CD8-positive, alpha-beta memory T cell (primary cell): ENCODE measurements at regions not wholly inside any gene's neighbourhood (a gene's known extent, or its start where the extent isn't known, plus 50 kb on each side); places are given as distances from the start of the nearest gene placed in this dataset.

Experiments
- CTCF ChIA-PET: fragments of 350-600 bp; sonication (Branson Sonifier 250); formaldehyde crosslinking; loops from one replicate; lab custom pipeline; 2021; ENCODE audit warnings: antibody characterized with exemption; lab: Charles Lee
- POLR2A ChIA-PET: fragments of 350-600 bp; sonication (Branson Sonifier 250); formaldehyde crosslinking; loops from one replicate; lab custom pipeline; 2021; ENCODE audit warnings: antibody characterized with exemption; lab: Charles Lee
- DNase-seq, 5 donors: peaks; one replicate each; pipeline versions ENCODE4 v3.0.0 to v3.0.0-alpha.2; 2020 to 2022; ENCODE audit warnings: mixed read lengths in 1 of 5
- H3K27ac ChIP-seq: one replicate; pipeline ENCODE4 v1.7.0; 2013; ENCODE audit warnings: low read depth, mild to moderate bottlenecking, low read length, moderate library complexity
- H3K27me3 ChIP-seq: 2 replicates; pipeline ENCODE4 v1.7.0; 2013; ENCODE audit warnings: low read length, mild to moderate bottlenecking; ENCODE audit not compliant: insufficient read depth, poor library complexity, severe bottlenecking
- H3K36me3 ChIP-seq: 2 replicates; pipeline ENCODE4 v1.7.0; 2013; ENCODE audit warnings: mild to moderate bottlenecking, low read length, moderate library complexity; ENCODE audit not compliant: insufficient read depth
- H3K4me1 ChIP-seq: 2 replicates; pipeline ENCODE4 v1.7.0; 2013; ENCODE audit warnings: mild to moderate bottlenecking, low read length, moderate library complexity; ENCODE audit not compliant: insufficient read depth
- H3K4me3 ChIP-seq: 2 replicates; pipeline ENCODE4 v1.7.0; 2013; ENCODE audit warnings: mild to moderate bottlenecking, low read length
- H3K9me3 ChIP-seq: 2 replicates; pipeline ENCODE4 v1.7.0; 2013; ENCODE audit warnings: mild to moderate bottlenecking, low read length
- H3K27ac Mint-ChIP-seq, 8 donors: one replicate each; pipeline ENCODE4 v1.8.0; 2020 to 2021; ENCODE audit warnings: mixed read lengths in 8 of 8, mild to moderate bottlenecking in 6 of 8, inconsistent platforms in 3 of 8, moderate library complexity in 3 of 8
- H3K27me3 Mint-ChIP-seq, 2 donors: one replicate each; pipeline ENCODE4 v1.8.0; 2020 to 2021; ENCODE audit warnings: mixed read lengths in 2 of 2, mild to moderate bottlenecking in 1 of 2, moderate library complexity in 1 of 2
- H3K36me3 Mint-ChIP-seq, 3 donors: one replicate each; pipeline ENCODE4 v1.8.0; 2020 to 2021; ENCODE audit warnings: mixed read lengths in 3 of 3, inconsistent platforms in 1 of 3, mild to moderate bottlenecking in 1 of 3
- H3K4me1 Mint-ChIP-seq, 3 donors: one replicate each; pipeline ENCODE4 v1.8.0; 2020 to 2021; ENCODE audit warnings: mixed read lengths in 3 of 3, inconsistent platforms in 1 of 3, mild to moderate bottlenecking in 1 of 3
- H3K4me3 Mint-ChIP-seq, 7 donors: one replicate each; pipeline ENCODE4 v1.8.0; 2020 to 2021; ENCODE audit warnings: mixed read lengths in 7 of 7, mild to moderate bottlenecking in 6 of 7, moderate library complexity in 4 of 7, inconsistent platforms in 2 of 7
- H3K9me3 Mint-ChIP-seq, 5 donors: one replicate each; pipeline ENCODE4 v1.8.0; 2020 to 2022; ENCODE audit warnings: mixed read lengths in 5 of 5, mild to moderate bottlenecking in 3 of 5, moderate library complexity in 2 of 5, inconsistent platforms in 1 of 5

DNA sequence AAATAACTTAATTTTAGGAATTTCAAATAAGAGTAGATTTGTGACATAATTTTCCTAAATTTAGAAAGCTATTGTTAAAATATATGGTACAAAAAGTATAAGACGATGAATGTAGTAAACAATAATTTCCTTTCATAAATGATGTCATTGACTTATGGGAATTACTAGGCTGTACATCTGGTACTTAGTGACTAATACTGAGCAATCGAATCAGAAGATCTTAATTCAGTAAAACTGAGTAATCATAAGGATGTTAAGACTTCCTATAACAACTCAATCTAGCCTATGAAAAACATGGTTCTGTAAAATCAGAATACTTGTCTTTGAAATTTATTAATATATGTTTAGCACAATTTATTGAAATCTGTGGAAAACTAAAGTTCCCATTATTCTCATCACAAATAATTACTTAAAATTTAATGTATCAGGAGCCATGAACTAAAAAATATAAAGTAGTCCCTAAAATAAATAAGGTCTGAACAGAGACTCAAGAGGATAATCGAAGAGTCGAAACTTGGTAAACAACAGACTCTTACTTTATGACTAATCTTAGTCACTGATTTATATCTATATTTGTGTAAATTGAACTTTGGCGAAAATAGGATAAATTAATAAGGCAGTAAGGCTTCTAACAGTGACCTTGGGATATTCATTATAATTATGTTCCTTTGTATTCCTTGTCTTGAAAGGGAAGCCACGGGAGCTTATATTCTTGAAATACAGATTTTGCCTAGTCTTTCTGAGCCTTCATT lies 142.1 kb downstream of the HGF start:
- no peak overlapping the region for H3K4me3 ChIP-seq
- no peak overlapping the region for H3K27ac ChIP-seq
- no peaks in the 10 kb centered on the region for H3K4me1 Mint-ChIP-seq
- no peaks in the 10 kb centered on the region for H3K9me3 ChIP-seq
- no peaks in the 10 kb centered on the region for H3K27me3 Mint-ChIP-seq
- H3K36me3 ChIP-seq: no peaks in the 10 kb centered on the region
- H3K36me3 Mint-ChIP-seq: no peaks in the 10 kb centered on the region
- peaks cover 3 to 24% (median 8%) of the 10 kb centered on the region in 5 donors for H3K9me3 Mint-ChIP-seq
- no peaks in the 10 kb centered on the region for H3K27me3 ChIP-seq
- POLR2A ChIA-PET: no interaction called here
- H3K4me1 ChIP-seq: no peaks in the 10 kb centered on the region
- no peak overlapping the region for H3K27ac Mint-ChIP-seq
- no peak overlapping the region for H3K4me3 Mint-ChIP-seq
- DNase-seq: no peak
- CTCF ChIA-PET: no interaction called here

GRCh38 chr7:81626008-81626407 lies 143.8 kb downstream of the HGF start:
- POLR2A ChIA-PET: no interaction called here
- H3K4me1 Mint-ChIP-seq: no peaks in the 10 kb centered on the region

DNA sequence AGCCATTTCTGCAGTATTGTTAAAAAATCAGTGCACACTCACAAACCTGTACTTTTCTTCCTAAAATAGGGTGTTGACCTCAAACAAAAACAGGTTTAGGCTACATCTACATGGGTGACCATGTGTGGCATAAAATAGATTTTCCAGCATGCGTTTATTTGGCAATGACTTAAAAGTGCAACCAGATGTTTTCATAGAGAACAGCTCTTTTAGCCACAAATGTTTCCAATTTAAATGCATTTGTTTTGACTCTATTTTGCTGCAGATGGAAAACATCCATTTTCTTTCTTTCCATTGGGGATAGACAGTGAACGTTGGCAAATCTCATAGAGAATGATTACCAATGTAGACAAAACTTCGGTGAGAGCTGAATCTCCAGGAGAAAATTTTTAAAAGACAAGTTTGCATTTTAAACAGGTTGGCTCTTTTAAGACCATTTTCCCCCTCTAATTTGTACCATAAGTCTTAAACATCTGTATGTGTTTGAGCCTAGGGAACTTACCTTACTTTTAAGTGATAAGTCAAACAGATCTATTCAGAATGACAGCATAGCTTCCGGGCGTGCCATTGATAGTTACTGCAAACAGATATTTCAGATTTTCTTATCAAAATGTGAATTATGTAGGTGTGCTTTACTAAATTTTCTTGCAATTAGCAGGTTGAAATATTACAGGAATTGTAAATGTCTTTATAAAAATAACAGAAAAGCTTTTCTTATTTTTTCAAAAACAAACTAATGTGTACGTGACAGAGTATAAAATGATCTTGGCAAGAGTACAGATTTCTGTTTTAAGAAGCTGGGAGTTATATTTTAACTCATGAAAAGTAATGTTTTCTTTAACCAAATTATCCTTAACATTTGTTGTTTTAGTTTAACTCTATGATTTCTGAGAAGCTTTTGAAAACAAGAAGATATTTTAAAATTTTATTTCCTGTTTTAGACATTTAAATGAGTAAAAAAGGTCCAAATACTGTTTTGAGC lies 144.9 kb downstream of the HGF start:
- H3K9me3 Mint-ChIP-seq: peaks cover 0 to 23% (median 6%) of the 10 kb centered on the region in 5 donors
- CTCF ChIA-PET: no interaction called here
- Histone ChIP-seq H3K27me3 (no peaks in the 10 kb centered on the region), H3K36me3 (no peaks in the 10 kb centered on the region), H3K27ac (no peak overlapping the region), H3K4me1 (no peaks in the 10 kb centered on the region), H3K9me3 (no peaks in the 10 kb centered on the region), H3K4me3 (no peak overlapping the region)
- H3K36me3 Mint-ChIP-seq: no peaks in the 10 kb centered on the region
- no peak overlapping the region for H3K4me3 Mint-ChIP-seq
- no peak for DNase-seq
- no peak overlapping the region for H3K27ac Mint-ChIP-seq
- H3K27me3 Mint-ChIP-seq: no peaks in the 10 kb centered on the region
- POLR2A ChIA-PET: no interaction called here
- no peaks in the 10 kb centered on the region for H3K4me1 Mint-ChIP-seq

More at GRCh38 chr7:81626008-81626407, 143.8 kb downstream of the HGF start:
- H3K27ac Mint-ChIP-seq: no peak overlapping the region
- no peak overlapping the region for H3K27ac ChIP-seq
- H3K4me1 ChIP-seq: no peaks in the 10 kb centered on the region
- no peak overlapping the region for H3K4me3 Mint-ChIP-seq
- no peaks in the 10 kb centered on the region for H3K27me3 ChIP-seq
- H3K36me3 Mint-ChIP-seq: no peaks in the 10 kb centered on the region
- no peaks in the 10 kb centered on the region for H3K27me3 Mint-ChIP-seq
- H3K4me3 ChIP-seq: no peak overlapping the region
- DNase-seq: no peak
- no peaks in the 10 kb centered on the region for H3K36me3 ChIP-seq
- H3K9me3 Mint-ChIP-seq: peaks cover 0 to 22% (median 8%) of the 10 kb centered on the region in 5 donors
- CTCF ChIA-PET: no interaction called here
- H3K9me3 ChIP-seq: no peaks in the 10 kb centered on the region

- H3K4me3 Mint-ChIP-seq: no peak overlapping the region
- H3K9me3 Mint-ChIP-seq: peaks cover 0 to 25% (median 6%) of the 10 kb centered on the region in 5 donors
- POLR2A ChIA-PET: no interaction called here
- H3K4me1 ChIP-seq: no peaks in the 10 kb centered on the region
- H3K36me3 Mint-ChIP-seq: no peaks in the 10 kb centered on the region
- H3K9me3 ChIP-seq: no peaks in the 10 kb centered on the region
- no peaks in the 10 kb centered on the region for H3K27me3 ChIP-seq
- H3K36me3 ChIP-seq: no peaks in the 10 kb centered on the region
- no peak for DNase-seq
- no peak overlapping the region for H3K27ac ChIP-seq
- H3K4me1 Mint-ChIP-seq: no peaks in the 10 kb centered on the region
- H3K27ac Mint-ChIP-seq: no peak overlapping the region
- no peaks in the 10 kb centered on the region for H3K27me3 Mint-ChIP-seq
- CTCF ChIA-PET: no interaction called here
- H3K4me3 ChIP-seq: no peak overlapping the region
These were observed 145.7 kb downstream of the HGF start for GRCh38 chr7:81624021-81624592.

DNA sequence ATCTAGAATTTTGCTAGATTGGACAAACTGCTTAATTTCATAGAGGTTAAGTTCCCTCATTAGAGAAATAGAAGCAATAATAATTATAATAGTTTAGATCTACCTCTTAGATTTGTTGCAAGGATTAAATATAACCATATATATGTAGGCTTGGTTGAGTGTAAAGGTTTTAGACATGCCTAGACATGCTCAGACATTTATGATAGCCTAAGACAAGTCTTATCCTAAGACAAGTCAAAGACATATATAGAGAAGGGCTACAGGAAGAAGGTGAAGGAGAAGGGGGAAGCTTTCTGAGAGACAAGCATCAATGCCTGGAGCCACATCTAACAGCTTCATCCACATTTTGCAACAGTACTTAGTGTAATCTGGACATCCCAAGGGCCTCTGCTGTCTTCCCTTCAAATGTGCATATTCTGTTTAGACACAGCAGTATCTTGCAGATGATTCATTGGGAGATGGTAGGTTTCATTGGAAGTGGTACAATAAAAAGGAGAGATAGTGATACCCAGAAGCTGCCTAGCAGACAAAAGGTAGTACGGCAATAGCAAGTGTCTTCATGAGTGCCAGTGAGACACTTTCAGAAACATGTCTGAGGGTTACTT lies 146.5 kb downstream of the HGF start:
- H3K36me3 ChIP-seq: no peaks in the 10 kb centered on the region
- H3K27me3 Mint-ChIP-seq: no peaks in the 10 kb centered on the region
- no peaks in the 10 kb centered on the region for H3K36me3 Mint-ChIP-seq
- peaks cover 0 to 30% (median 6%) of the 10 kb centered on the region in 5 donors for H3K9me3 Mint-ChIP-seq
- DNase-seq: no peak
- no peaks in the 10 kb centered on the region for H3K9me3 ChIP-seq
- H3K27ac ChIP-seq: no peak overlapping the region
- ChIA-PET CTCF (no interaction called here), POLR2A (no interaction called here)
- no peaks in the 10 kb centered on the region for H3K4me1 ChIP-seq
- H3K4me1 Mint-ChIP-seq: no peaks in the 10 kb centered on the region
- H3K27ac Mint-ChIP-seq: no peak overlapping the region
- no peak overlapping the region for H3K4me3 ChIP-seq
- no peak overlapping the region for H3K4me3 Mint-ChIP-seq
- H3K27me3 ChIP-seq: no peaks in the 10 kb centered on the region

GRCh38 chr7:81621893-81622292 lies 148.0 kb downstream of the HGF start:
- no peak overlapping the region for H3K4me3 Mint-ChIP-seq
- no peaks in the 10 kb centered on the region for H3K9me3 ChIP-seq
- H3K4me1 ChIP-seq: no peaks in the 10 kb centered on the region
- POLR2A ChIA-PET: no interaction called here
- CTCF ChIA-PET: no interaction called here
- H3K36me3 Mint-ChIP-seq: no peaks in the 10 kb centered on the region
- H3K27ac Mint-ChIP-seq: no peak overlapping the region
- H3K27me3 ChIP-seq: no peaks in the 10 kb centered on the region
- H3K27me3 Mint-ChIP-seq: no peaks in the 10 kb centered on the region
- H3K27ac ChIP-seq: no peak overlapping the region
- no peak overlapping the region for H3K4me3 ChIP-seq
- H3K4me1 Mint-ChIP-seq: no peaks in the 10 kb centered on the region
- H3K9me3 Mint-ChIP-seq: peaks cover 0 to 30% (median 4%) of the 10 kb centered on the region in 5 donors
- H3K36me3 ChIP-seq: no peaks in the 10 kb centered on the region
- DNase-seq: no peak

DNA sequence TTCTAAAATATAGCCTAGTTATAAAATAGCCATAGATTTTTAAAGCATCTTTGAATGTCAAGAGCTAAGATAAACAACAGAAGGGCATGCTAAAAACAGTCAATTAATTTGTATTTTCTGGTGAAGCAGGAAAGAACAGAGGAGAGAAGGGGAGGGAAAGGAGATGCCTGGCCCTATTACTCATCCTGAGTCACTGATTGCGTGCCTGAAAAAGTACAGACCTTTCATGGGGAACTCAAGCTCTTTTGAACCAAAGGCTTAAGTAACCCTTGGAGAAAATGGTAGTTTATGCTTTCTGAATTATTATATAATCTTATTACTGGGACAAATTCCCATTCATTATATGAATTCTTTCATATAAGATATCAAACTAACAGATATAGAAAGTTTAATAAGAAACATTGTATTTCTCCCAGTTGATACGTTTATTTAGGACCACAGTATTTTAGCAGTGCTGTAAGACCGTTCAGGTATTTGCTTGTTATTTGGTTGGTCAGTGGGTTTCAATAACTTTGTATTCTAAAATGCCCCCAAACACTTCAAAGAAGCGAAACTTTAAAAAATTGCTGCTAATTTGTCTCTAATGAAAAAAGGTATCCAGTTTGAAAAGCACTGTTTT lies 151.3 kb downstream of the HGF start:
- H3K27ac ChIP-seq: no peak overlapping the region
- H3K27ac Mint-ChIP-seq: no peak overlapping the region
- no peaks in the 10 kb centered on the region for H3K36me3 ChIP-seq
- POLR2A ChIA-PET: no interaction called here
- peaks cover 2 to 30% (median 4%) of the 10 kb centered on the region in 5 donors for H3K9me3 Mint-ChIP-seq
- H3K4me3 ChIP-seq: no peak overlapping the region
- no peaks in the 10 kb centered on the region for H3K4me1 Mint-ChIP-seq
- CTCF ChIA-PET: no interaction called here
- no peak for DNase-seq
- no peaks in the 10 kb centered on the region for H3K27me3 ChIP-seq
- H3K9me3 ChIP-seq: no peaks in the 10 kb centered on the region
- H3K4me3 Mint-ChIP-seq: no peak overlapping the region
- no peaks in the 10 kb centered on the region for H3K4me1 ChIP-seq
- no peaks in the 10 kb centered on the region for H3K36me3 Mint-ChIP-seq
- no peaks in the 10 kb centered on the region for H3K27me3 Mint-ChIP-seq
